ENCODE measurements at regions not wholly inside any gene's neighbourhood (a gene's known extent, or its start where the extent isn't known, plus 50 kb on each side); places are given as distances from the start of the nearest gene placed in this dataset.

DNA sequence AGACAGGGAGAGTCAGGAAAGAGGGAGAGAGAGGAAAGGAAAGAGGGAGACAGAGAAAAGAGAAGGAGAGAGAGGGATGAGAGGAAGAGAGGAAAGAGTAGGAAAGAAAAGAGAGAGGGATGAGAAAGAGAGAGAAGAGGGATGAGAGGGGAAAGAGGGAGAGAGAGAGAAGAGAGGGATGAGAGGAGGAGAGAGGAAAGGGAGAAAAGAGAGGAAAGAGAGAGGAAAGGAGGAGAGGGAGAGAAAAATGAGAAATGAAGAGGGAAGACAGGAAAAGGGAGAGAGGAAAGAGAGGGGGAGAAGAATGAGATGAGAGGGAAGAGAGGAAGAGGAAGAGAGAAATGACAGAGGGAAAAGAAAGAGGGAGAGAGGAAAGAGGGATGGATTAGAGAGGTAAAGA is 207.0 kb upstream of the SKOR2 start:
- Histone ChIP-seq H3K4me1 (ENCODE audit: low read length) (no peaks in the 10 kb centered on the region), H3K27ac (ENCODE audit: low read length) (no peak overlapping the region), H3K4me2 (ENCODE audit: low read depth, low read length, poor library complexity, severe bottlenecking) (no peak overlapping the region), H3K79me2 (ENCODE audit: low read length) (no peaks in the 10 kb centered on the region), H3K36me3 (ENCODE audit: insufficient read depth, low read length) (no peaks in the 10 kb centered on the region), H3K27me3 (ENCODE audit: low read length) (no peaks in the 10 kb centered on the region), H4K20me1 (ENCODE audit: insufficient read depth, low read depth, low read length) (no peaks in the 10 kb centered on the region), H3K9me3 (ENCODE audit: low read length) (no peaks in the 10 kb centered on the region), H3K4me3 (ENCODE audit: low read length) (no peak overlapping the region), H3K9ac (ENCODE audit: low read length) (no peak overlapping the region), H2AFZ (ENCODE audit: low read length) (no peak overlapping the region), H3K9me2 (replicated peaks; ENCODE audit: insufficient read depth, low read length) (no peaks in the 10 kb centered on the region)
- DNase-seq = no peak

DNA sequence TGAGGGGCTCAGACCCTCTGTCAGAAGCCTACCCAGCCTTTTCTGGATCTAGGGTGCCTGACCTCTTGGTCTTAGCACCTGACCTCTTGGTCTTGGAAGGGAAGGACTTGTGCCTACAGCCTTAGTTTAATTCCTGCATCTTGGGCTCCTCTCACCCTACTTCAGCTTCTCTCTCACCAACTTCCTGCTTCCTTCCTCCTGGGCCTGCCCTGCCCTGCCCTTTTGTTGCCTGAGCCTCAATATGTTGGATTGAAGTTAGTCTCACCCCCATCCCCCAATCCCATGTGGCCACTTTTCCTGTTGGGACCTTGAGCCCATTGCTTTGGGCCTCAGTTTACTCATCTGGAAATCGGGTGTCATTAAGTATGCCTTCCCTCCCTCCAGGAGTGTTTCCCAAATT is 206.2 kb upstream of the SKOR2 start:
- Histone ChIP-seq H4K20me1 (ENCODE audit: insufficient read depth, low read depth, low read length) (no peaks in the 10 kb centered on the region), H3K9me3 (ENCODE audit: low read length) (no peaks in the 10 kb centered on the region), H3K36me3 (ENCODE audit: insufficient read depth, low read length) (no peaks in the 10 kb centered on the region)

GRCh38 chr18:47453038-47453437 is 201.6 kb upstream of the SKOR2 start:
- DNase-seq = no peak
- no peaks in the 10 kb centered on the region for H3K9me2 ChIP-seq (replicated peaks; ENCODE audit: insufficient read depth, low read length)
- H3K9me3 ChIP-seq (ENCODE audit: low read length) = no peaks in the 10 kb centered on the region
- no peak overlapping the region for H3K9ac ChIP-seq (ENCODE audit: low read length)
- H3K27ac ChIP-seq (ENCODE audit: low read length) = no peak overlapping the region
- H2AFZ ChIP-seq (ENCODE audit: low read length) = no peak overlapping the region
- no peak overlapping the region for H3K4me2 ChIP-seq (ENCODE audit: low read depth, low read length, poor library complexity, severe bottlenecking)
- H4K20me1 ChIP-seq (ENCODE audit: insufficient read depth, low read depth, low read length) = no peaks in the 10 kb centered on the region
- no peaks in the 10 kb centered on the region for H3K4me1 ChIP-seq (ENCODE audit: low read length)
- H3K79me2 ChIP-seq (ENCODE audit: low read length) = no peaks in the 10 kb centered on the region
- no peaks in the 10 kb centered on the region for H3K36me3 ChIP-seq (ENCODE audit: insufficient read depth, low read length)
- H3K4me3 ChIP-seq (ENCODE audit: low read length) = no peak overlapping the region
- no peaks in the 10 kb centered on the region for H3K27me3 ChIP-seq (ENCODE audit: low read length)

More for the DNA sequence above, 206.2 kb upstream of the SKOR2 start:
- Histone ChIP-seq H3K4me2 (ENCODE audit: low read depth, low read length, poor library complexity, severe bottlenecking) (no peak overlapping the region), H3K4me1 (ENCODE audit: low read length) (no peaks in the 10 kb centered on the region), H3K79me2 (ENCODE audit: low read length) (no peaks in the 10 kb centered on the region), H3K9ac (ENCODE audit: low read length) (no peak overlapping the region), H3K27ac (ENCODE audit: low read length) (no peak overlapping the region), H3K4me3 (ENCODE audit: low read length) (no peak overlapping the region), H3K27me3 (ENCODE audit: low read length) (no peaks in the 10 kb centered on the region), H3K9me2 (replicated peaks; ENCODE audit: insufficient read depth, low read length) (no peaks in the 10 kb centered on the region), H2AFZ (ENCODE audit: low read length) (no peak overlapping the region)
- no peak for DNase-seq

GRCh38 chr18:47448956-47449355 is 197.5 kb upstream of the SKOR2 start:
- Histone ChIP-seq H3K4me3 (ENCODE audit: low read length) (no peak overlapping the region), H3K4me1 (ENCODE audit: low read length) (no peaks in the 10 kb centered on the region), H3K4me2 (ENCODE audit: low read depth, low read length, poor library complexity, severe bottlenecking) (no peak overlapping the region), H3K9ac (ENCODE audit: low read length) (no peak overlapping the region), H3K9me2 (replicated peaks; ENCODE audit: insufficient read depth, low read length) (no peaks in the 10 kb centered on the region), H3K9me3 (ENCODE audit: low read length) (no peaks in the 10 kb centered on the region), H2AFZ (ENCODE audit: low read length) (no peak overlapping the region), H3K27me3 (ENCODE audit: low read length) (no peaks in the 10 kb centered on the region), H3K79me2 (ENCODE audit: low read length) (no peaks in the 10 kb centered on the region), H3K27ac (ENCODE audit: low read length) (no peak overlapping the region), H3K36me3 (ENCODE audit: insufficient read depth, low read length) (no peaks in the 10 kb centered on the region), H4K20me1 (ENCODE audit: insufficient read depth, low read depth, low read length) (no peaks in the 10 kb centered on the region)
- no peak for DNase-seq

GRCh38 chr18:47441914-47442313 is 190.5 kb upstream of the SKOR2 start:
- DNase-seq = no peak
- no peak overlapping the region for H3K4me3 ChIP-seq (ENCODE audit: low read length)
- no peaks in the 10 kb centered on the region for H3K79me2 ChIP-seq (ENCODE audit: low read length)
- H2AFZ ChIP-seq (ENCODE audit: low read length) = no peak overlapping the region
- no peaks in the 10 kb centered on the region for H3K4me1 ChIP-seq (ENCODE audit: low read length)
- H3K9me2 ChIP-seq (replicated peaks; ENCODE audit: insufficient read depth, low read length) = no peaks in the 10 kb centered on the region
- H3K27me3 ChIP-seq (ENCODE audit: low read length) = no peaks in the 10 kb centered on the region
- H3K36me3 ChIP-seq (ENCODE audit: insufficient read depth, low read length) = no peaks in the 10 kb centered on the region
- no peak overlapping the region for H3K27ac ChIP-seq (ENCODE audit: low read length)
- H4K20me1 ChIP-seq (ENCODE audit: insufficient read depth, low read depth, low read length) = no peaks in the 10 kb centered on the region
- no peaks in the 10 kb centered on the region for H3K9me3 ChIP-seq (ENCODE audit: low read length)
- no peak overlapping the region for H3K4me2 ChIP-seq (ENCODE audit: low read depth, low read length, poor library complexity, severe bottlenecking)
- no peak overlapping the region for H3K9ac ChIP-seq (ENCODE audit: low read length)

- Histone ChIP-seq H3K4me3 (ENCODE audit: low read length) (no peak overlapping the region), H3K27ac (ENCODE audit: low read length) (no peak overlapping the region), H3K27me3 (ENCODE audit: low read length) (no peaks in the 10 kb centered on the region), H3K9me3 (ENCODE audit: low read length) (no peaks in the 10 kb centered on the region), H3K36me3 (ENCODE audit: insufficient read depth, low read length) (no peaks in the 10 kb centered on the region), H3K79me2 (ENCODE audit: low read length) (no peaks in the 10 kb centered on the region), H3K4me1 (ENCODE audit: low read length) (no peaks in the 10 kb centered on the region), H3K4me2 (ENCODE audit: low read depth, low read length, poor library complexity, severe bottlenecking) (no peak overlapping the region), H4K20me1 (ENCODE audit: insufficient read depth, low read depth, low read length) (no peaks in the 10 kb centered on the region), H3K9me2 (replicated peaks; ENCODE audit: insufficient read depth, low read length) (no peaks in the 10 kb centered on the region), H2AFZ (ENCODE audit: low read length) (no peak overlapping the region), H3K9ac (ENCODE audit: low read length) (no peak overlapping the region)
- no peak for DNase-seq
Observed at GRCh38 chr18:47438001-47438400, 186.5 kb upstream of the SKOR2 start.

GRCh38 chr18:47436871-47437270 is 185.4 kb upstream of the SKOR2 start:
- H3K4me3 ChIP-seq (ENCODE audit: low read length) = no peak overlapping the region
- H3K9ac ChIP-seq (ENCODE audit: low read length) = no peak overlapping the region
- no peaks in the 10 kb centered on the region for H3K4me1 ChIP-seq (ENCODE audit: low read length)
- H4K20me1 ChIP-seq (ENCODE audit: insufficient read depth, low read depth, low read length) = no peaks in the 10 kb centered on the region
- H3K36me3 ChIP-seq (ENCODE audit: insufficient read depth, low read length) = no peaks in the 10 kb centered on the region
- no peaks in the 10 kb centered on the region for H3K79me2 ChIP-seq (ENCODE audit: low read length)
- no peak overlapping the region for H3K27ac ChIP-seq (ENCODE audit: low read length)
- no peak overlapping the region for H3K4me2 ChIP-seq (ENCODE audit: low read depth, low read length, poor library complexity, severe bottlenecking)
- H2AFZ ChIP-seq (ENCODE audit: low read length) = no peak overlapping the region
- DNase-seq = no peak
- no peaks in the 10 kb centered on the region for H3K27me3 ChIP-seq (ENCODE audit: low read length)
- no peaks in the 10 kb centered on the region for H3K9me2 ChIP-seq (replicated peaks; ENCODE audit: insufficient read depth, low read length)
- no peaks in the 10 kb centered on the region for H3K9me3 ChIP-seq (ENCODE audit: low read length)

GRCh38 chr18:47434214-47434746 is 182.8 kb upstream of the SKOR2 start:
- no peaks in the 10 kb centered on the region for H3K9me2 ChIP-seq (replicated peaks; ENCODE audit: insufficient read depth, low read length)
- no peak overlapping the region for H3K4me3 ChIP-seq (ENCODE audit: low read length)
- DNase-seq = no peak

More at GRCh38 chr18:47434214-47434746, 182.8 kb upstream of the SKOR2 start:
- no peaks in the 10 kb centered on the region for H3K79me2 ChIP-seq (ENCODE audit: low read length)
- no peak overlapping the region for H3K4me2 ChIP-seq (ENCODE audit: low read depth, low read length, poor library complexity, severe bottlenecking)
- no peak overlapping the region for H2AFZ ChIP-seq (ENCODE audit: low read length)
- no peaks in the 10 kb centered on the region for H3K9me3 ChIP-seq (ENCODE audit: low read length)
- H3K36me3 ChIP-seq (ENCODE audit: insufficient read depth, low read length) = no peaks in the 10 kb centered on the region
- no peak overlapping the region for H3K27ac ChIP-seq (ENCODE audit: low read length)
- no peak overlapping the region for H3K9ac ChIP-seq (ENCODE audit: low read length)
- no peaks in the 10 kb centered on the region for H3K27me3 ChIP-seq (ENCODE audit: low read length)
- no peaks in the 10 kb centered on the region for H4K20me1 ChIP-seq (ENCODE audit: insufficient read depth, low read depth, low read length)
- H3K4me1 ChIP-seq (ENCODE audit: low read length) = no peaks in the 10 kb centered on the region
